ENCODE measurements at regions not wholly inside any gene's neighbourhood (a gene's known extent, or its start where the extent isn't known, plus 50 kb on each side); places are given as distances from the start of the nearest gene placed in this dataset.

DNA sequence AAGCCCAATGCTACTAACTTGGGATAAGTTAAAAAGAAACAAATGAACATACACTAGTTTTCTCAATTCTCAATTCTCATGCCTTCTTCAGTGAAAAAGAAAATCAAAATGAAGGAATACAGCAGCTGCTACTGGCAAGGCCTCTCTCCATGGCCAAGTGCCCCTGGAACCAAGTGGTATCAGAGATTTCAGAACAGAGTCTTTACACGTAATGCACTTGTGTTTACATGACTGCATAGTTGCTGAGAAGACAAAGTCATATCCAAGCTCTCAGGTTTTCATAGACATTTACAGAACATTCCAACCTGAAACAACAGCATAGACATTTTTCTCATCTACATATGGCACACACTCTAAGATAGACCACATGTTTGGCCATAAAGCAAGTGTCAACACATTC, 789.9 kb downstream of the CBLN2 start:
- no peak for DNase-seq (ENCODE audit: low read depth in 2 of 2)

GRCh38 chr18:71743634-71744033, 800.5 kb downstream of the CBLN2 start:
- no peak for DNase-seq (ENCODE audit: low read depth in 2 of 2)

DNA sequence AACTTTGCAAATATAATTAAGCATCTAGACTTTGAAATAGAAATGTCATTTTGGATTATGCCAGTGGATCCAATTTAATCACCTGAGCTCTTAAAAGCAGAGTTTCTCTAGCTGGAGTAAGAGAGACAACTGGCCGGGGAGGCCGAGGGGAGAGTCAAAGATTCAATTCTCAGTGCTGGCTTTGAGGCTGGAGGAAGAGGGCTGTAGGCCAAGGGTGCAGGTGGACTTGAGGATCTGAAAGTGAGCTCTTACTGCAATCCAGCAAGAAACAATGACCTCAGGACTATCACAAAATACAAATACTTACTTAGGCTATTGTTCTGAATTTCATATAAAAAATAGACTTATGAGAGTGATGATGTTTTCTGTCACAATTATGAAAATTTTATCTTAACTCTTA, 814.5 kb downstream of the CBLN2 start:
- no peak for DNase-seq (ENCODE audit: low read depth in 2 of 2)

DNA sequence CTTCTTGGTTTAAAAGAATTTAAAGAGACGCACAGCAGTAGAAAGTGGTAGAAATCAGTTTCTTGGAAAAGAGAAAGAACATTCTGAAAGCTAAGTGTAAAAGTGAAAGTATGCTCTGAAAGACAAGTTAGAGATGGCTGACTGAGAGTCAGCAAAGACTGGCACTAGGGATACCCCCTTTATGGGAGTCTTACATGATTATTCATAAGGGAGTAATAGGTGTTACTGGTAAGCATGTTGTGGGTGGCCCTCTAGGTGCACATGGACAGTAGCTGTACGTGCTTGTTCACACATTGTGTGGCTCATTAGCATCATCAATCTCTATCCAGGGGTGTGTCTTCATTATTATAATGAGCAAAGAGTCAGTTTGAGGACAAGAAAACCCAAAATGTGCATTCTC, 816.2 kb downstream of the CBLN2 start:
- DNase-seq (ENCODE audit: low read depth in 2 of 2): no peak

GRCh38 chr18:71725256-71725655, 818.9 kb downstream of the CBLN2 start:
- DNase-seq (ENCODE audit: low read depth in 2 of 2): no peak

DNA sequence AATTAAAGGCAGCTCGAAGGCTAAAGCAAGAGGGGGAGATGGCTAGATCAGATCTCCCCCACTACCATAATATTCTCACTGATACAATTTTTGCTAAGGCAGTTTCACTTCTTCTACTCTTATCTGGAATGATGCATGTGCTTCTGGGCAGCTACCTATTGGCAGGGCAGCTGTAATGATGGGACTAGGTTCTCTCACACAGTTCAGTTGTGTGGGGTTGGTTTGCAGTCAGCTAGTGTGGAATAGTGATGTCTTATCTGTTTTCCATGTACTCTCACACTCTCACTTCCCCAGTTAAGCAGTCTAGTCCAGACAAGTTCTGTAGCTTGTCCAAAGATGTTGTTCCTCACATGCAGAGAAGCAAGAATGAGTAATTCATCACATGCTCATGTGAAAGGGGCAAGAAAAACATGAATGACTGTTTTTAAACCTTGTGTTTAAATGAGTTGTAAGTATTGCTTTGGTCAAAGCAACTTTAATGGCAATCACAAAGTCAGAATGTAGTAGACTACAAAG, 836.1 kb downstream of the CBLN2 start:
- no peak for DNase-seq (ENCODE audit: low read depth in 2 of 2)

GRCh38 chr18:71707400-71707799, 836.7 kb downstream of the CBLN2 start:
- no peak for DNase-seq (ENCODE audit: low read depth in 2 of 2)

- DNase-seq (ENCODE audit: low read depth in 2 of 2): no peak
Measured at GRCh38 chr18:71689416-71690160, 854.6 kb downstream of the CBLN2 start.

- no peak for DNase-seq (ENCODE audit: low read depth in 2 of 2)
Measured at GRCh38 chr18:71682591-71682990, 861.6 kb downstream of the CBLN2 start.

GRCh38 chr18:71678144-71678543, 866.0 kb downstream of the CBLN2 start:
- no peak for DNase-seq (ENCODE audit: low read depth in 2 of 2)

- no peak for DNase-seq (ENCODE audit: low read depth in 2 of 2)
Measured at GRCh38 chr18:71673954-71674353, 870.2 kb downstream of the CBLN2 start.

GRCh38 chr18:71673498-71673897, 870.6 kb downstream of the CBLN2 start:
- DNase-seq (ENCODE audit: low read depth in 2 of 2): no peak

- no peak for DNase-seq (ENCODE audit: low read depth in 2 of 2)
Measured at GRCh38 chr18:71666481-71666880, 877.7 kb downstream of the CBLN2 start.

DNA sequence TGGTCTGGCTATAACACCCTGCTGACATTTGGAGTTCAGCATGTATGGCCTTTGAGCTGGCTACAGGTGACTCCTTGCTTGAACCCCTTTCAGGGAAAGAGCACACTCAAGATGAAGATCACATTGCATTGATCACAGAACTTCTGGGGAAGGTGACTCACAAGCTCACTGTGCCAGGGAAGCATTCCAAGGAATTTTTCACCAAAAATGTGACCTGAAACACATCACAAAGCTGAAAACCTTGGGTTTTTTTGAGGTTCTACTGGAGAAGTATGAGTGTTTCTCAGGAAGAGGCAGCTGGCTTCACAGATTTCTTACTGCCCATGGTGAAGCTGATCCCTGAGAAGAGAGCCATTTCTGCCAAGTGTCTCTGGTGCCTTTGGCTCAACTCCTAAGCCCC, 879.0 kb downstream of the CBLN2 start:
- no peak for DNase-seq (ENCODE audit: low read depth in 2 of 2)

- no peak for DNase-seq (ENCODE audit: low read depth in 2 of 2)
Measured at GRCh38 chr18:71643822-71644221, 900.3 kb downstream of the CBLN2 start.

DNA sequence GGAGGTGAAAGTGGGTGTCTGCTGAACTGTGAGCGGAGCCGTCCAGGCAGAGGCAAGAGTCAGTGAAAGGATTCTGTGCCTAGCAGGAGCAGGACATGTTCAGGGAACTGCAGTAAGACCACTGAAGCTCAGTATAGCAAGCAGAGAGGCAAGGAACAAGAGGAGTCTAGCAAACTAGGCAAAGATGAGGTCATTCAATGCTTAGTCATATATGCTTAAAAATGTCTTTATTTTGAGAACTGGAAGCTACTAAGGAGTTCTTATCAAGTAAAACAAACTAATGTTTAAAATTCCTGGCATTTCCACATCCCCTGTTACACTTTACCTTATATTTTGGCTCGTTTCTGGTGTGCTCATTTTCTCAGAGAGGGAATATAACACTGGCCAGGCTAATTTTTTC, 913.4 kb downstream of the CBLN2 start:
- DNase-seq (ENCODE audit: low read depth in 2 of 2): no peak

GRCh38 chr18:71625556-71626090, 918.5 kb downstream of the CBLN2 start:
- no peak for DNase-seq (ENCODE audit: low read depth in 2 of 2)

GRCh38 chr18:71598374-71598773, 945.8 kb downstream of the CBLN2 start:
- DNase-seq (ENCODE audit: low read depth in 2 of 2): no peak

DNA sequence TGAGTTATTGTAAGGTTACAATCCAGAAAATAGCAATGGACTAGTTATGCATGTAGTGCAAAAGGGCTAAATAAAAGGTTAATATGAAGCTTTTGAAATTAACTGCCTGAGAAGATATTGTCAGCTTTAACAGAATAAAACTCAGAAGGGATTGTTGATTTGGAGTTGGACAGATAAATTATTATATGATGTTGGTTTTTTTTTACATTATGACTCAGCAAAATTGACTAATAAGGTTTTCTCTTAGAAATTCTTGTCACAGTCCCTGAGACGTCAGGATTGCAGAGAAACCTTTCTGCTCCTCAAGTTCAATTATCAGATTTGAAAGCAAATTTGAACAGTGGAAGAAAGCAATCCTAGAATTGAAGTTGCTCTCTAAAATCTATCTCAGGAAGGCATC, 946.9 kb downstream of the CBLN2 start:
- DNase-seq (ENCODE audit: low read depth in 2 of 2): no peak

GRCh38 chr18:71583252-71583651, 960.9 kb downstream of the CBLN2 start:
- DNase-seq (ENCODE audit: low read depth in 2 of 2): no peak

DNA sequence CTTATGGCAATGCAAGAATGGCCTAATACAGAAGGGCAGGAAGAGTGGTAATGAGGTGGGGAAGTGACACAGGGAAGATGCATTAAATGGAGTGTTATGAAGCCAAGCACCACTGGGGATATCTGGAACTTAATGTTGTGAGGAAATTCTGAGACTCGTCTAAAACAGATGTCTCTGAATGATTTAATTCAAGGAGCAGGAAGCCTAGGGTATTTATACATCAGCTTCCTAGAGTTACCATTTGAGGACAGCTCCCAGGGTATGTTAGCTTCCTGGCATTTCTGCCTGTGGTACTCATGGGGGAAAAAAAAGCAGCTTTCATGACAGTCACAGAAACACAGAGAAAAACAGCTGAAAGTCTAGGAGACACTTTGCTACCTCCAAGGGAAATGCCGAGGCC, 989.5 kb downstream of the CBLN2 start:
- no peak for DNase-seq (ENCODE audit: low read depth in 2 of 2)

DNA sequence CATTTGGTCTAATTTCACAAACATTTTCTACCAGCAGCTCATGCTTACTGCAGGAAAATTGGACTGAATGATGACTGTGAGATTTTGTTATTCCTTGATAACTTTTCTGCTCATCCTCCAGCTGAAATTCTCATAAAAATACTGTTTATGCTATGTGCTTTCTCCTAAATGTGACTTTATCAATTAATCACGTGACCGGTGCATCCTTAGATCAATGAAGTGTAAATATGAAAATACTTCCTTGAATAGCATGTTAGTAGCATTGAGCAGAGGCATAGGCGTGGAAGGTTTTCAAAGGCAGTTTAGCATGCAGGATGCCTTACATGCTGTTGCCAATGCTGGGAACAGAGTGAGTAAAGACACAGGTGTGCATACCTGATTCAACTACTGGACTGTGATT, 1002.5 kb downstream of the CBLN2 start:
- DNase-seq (ENCODE audit: low read depth in 2 of 2): no peak

DNA sequence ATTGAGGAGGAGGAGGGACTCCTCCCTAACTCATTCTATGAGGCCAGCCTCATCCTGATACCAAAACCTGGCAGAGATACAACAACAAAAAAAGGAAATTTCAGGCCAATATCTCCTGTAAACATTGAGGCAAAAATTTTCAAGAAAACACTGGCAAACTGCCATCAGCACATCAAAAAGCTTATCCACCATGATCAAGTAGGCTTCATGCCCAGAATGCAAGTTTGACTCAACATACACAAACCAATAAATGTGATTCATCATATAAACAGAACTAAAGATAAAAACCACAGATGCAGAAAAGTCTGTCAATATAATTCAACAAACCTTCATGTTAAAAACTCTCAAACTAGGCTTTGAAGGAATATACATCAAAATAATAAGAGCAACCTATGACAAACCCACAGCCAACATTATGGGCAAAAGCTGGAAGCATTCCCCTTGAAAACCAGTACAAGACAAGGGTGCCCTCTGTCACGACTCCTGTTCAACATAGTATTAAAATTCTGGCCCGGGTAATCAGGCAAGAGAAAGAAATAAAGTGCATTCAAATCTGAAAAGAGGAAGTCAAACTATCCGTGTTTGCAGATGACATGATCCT, 1014.3 kb downstream of the CBLN2 start:
- DNase-seq (ENCODE audit: low read depth in 2 of 2): no peak

Data from stimulated activated CD4-positive, alpha-beta T cell treated with anti-CD3 and anti-CD28 coated beads, Interleukin-4, amount 100 ng/mL, for 48 hours (primary cell).